Activated CD4-positive, alpha-beta T cell treated with anti-CD3 and anti-CD28 coated beads, Interleukin-10, Interleukin-2, amounts not matched to agents 100 ng/mL and 50 ng/mL, durations not matched to agents 16 hours and 8 hours (primary cell): ENCODE measurements at regions not wholly inside any gene's neighbourhood (a gene's known extent, or its start where the extent isn't known, plus 50 kb on each side); places are given as distances from the start of the nearest gene placed in this dataset.
A peak's percentile ranks its signal among the peaks of the same experiment; 100 is the strongest.
"Not testable (repeated sequence)": the region's sequence is repeated elsewhere in the genome, so short reads cannot be mapped to it uniquely, and the experiment has no call there.

Experiments
- DNase-seq: peaks from one replicate; pipeline ENCODE4 v3.0.0-alpha.2; 2020

DNA sequence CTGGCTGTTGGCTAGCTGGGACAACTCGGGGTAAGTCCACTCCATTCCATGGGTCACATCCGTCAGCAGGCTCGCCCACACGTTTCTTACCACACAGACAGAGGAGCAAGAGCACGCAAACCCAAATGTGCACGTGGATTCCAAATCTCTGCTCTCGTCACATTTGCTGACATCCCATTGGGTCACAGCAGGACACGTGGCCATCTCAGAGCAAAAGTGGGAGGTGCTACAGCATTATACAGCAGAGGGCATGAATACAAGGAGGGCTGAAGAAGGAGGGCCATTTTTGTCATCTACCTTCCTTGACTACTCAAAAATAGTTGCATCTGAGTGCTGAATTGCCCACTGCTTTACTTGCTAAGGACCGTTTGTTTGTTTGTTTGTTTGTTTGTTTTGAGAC is 84.7 kb downstream of the RBBP6 start:
- no peak for DNase-seq

- DNase-seq = no peak
These were observed 86.9 kb downstream of the RBBP6 start for GRCh38 chr16:24626256-24626655.

GRCh38 chr16:24634919-24635318 is 94.5 kb upstream of the TNRC6A start:
- DNase-seq = no peak

DNA sequence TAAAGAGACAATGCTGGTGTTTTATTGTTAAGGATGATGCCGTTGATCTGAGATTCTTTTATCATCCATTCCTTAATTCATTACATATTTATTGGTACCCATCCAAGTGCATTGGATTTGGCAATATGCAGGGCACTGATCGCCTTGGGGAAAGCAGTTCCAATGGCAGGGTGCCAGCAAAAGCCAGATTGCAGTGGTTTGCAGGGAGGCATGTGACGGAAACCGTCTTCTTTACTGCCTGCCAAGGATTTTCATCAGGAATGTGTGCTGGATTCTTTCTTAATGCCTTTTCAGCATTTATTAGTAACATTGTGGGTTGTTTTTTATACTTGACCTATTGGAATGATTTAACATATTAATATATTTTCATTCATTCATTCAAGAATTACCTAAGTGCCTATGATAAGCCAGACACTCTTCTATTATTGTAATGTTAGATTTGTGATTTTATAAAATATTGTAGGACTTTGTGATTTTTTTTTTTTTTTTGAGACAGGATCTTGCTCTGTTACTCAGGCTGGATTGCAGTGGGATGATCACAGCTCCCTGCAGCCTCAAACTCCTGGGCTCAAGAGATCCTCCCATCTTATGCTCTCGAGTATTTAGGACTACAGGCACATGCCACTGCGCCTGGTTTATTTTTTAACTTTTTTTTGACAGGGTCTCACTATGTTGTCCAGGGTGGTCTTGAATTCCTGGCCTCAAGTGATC is 93.4 kb upstream of the TNRC6A start:
- no peak for DNase-seq

DNA sequence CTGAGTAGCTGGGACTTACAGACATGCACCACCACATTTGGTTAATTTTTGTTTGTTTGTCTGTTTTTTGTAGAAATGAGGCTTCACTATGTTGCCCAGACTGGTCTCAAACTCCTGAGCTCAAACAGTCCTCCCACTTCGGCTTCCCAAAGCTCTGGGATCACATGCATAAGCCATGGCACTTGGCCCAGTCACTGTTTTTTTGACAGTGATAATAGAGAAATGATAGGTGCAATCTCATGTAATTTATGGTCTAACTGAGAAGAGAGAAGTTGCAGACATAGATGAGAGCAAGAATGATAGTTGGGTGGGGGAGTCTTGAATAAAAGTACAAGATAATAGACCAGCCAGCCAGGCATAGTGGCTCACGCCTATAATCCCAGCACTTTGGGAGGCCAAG is 89.7 kb upstream of the TNRC6A start:
- no peak for DNase-seq

DNA sequence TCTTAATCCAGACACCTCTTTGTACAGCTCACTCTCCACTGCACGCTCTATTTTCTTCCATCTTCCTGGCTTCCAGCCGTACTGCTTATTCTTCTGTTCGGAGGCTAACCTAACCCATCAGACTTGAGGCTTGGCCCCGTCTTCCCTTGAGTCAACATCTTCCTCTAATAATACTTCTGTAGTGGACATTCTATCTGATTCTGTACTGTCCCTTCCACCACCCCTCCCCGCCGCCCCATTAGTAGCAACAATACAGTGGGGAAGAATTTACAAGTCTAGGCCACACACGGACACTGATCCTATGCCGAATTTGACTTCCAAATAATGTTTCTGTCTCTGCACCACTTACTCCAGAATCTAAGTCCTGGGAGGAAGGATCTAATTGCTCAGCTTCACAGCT is 86.0 kb upstream of the TNRC6A start:
- DNase-seq = no peak

GRCh38 chr16:24645739-24646645 is 83.5 kb upstream of the TNRC6A start:
- no peak for DNase-seq

DNA sequence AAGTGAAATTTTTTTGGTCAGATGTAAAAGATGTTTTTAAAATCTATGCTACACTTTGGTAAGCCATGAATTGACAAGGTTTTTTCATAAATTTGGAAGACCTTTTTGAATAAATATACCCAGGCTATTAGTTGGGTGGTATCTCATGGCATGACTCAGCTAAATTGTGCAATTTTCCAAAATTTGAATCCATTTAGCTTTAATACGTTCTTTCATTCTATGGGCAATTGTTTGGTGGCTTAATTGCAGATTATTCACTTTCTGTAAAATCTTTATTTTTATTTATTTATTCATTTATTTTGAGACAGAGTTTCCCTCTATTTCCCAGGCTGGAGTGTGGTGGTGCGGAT is 82.8 kb upstream of the TNRC6A start:
- DNase-seq = no peak

DNA sequence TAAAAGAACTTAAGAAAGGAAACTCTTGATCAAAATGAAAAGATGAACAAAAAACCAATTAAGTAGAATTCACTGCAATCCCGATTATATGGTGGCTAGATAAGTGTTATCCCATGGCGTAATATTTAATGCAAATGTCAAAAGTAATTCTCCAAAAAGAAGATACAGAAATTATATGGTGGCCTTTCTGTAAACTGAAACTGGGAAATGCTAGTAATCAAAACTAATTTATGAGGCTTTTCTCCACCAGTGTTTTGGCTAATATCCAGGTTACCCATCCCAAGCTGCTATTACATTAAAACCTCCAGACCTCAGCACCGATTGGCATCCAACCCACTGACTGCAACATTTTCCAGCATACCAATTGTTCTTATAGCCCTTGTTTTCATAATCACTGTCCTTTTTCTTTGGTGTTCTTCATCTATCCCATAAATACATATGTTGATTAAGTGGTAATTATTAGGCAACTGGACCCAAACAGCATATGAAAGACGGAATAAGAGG is 77.2 kb upstream of the TNRC6A start:
- no peak for DNase-seq

DNA sequence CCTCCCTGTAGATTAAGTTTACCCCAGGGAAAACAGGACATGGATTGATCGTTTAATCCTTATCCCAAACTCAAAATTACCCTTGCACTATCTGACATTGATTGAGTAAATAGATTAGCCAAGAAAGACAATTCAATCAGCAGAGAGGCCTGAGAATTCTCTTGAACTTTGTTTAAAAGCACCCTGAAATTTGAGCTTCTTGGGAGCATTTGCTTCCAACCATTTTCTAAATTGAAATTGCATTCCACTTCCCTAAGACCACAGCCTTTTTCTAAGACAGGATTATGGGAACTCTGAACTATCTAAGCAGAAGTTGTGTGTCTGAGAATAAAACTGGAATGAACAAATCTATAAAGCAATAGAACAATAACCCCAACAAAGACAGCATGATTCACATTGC is 76.6 kb upstream of the TNRC6A start:
- DNase-seq = no peak

DNA sequence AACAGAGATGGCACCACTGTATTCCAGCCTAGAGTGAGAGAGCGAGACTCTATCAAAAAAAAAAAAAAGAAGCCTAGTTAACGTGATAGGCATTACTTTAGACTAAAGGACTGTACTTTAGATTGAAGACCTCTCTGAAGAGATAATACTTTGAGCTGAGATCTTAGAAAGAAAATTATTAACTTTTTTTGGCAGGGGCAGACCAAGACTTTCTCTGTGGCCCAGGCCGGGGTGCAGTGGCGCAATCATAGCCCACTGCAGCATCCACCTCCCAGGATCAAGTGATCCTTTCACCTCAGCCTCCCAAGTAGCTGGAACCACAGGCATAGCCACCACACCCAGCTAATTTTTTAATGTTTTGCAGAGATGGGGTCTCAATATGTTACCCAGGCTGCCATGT is 75.7 kb upstream of the TNRC6A start:
- no peak for DNase-seq

- not testable (repeated sequence) for DNase-seq
These were observed 63.5 kb upstream of the TNRC6A start for GRCh38 chr16:24665942-24666341.

DNA sequence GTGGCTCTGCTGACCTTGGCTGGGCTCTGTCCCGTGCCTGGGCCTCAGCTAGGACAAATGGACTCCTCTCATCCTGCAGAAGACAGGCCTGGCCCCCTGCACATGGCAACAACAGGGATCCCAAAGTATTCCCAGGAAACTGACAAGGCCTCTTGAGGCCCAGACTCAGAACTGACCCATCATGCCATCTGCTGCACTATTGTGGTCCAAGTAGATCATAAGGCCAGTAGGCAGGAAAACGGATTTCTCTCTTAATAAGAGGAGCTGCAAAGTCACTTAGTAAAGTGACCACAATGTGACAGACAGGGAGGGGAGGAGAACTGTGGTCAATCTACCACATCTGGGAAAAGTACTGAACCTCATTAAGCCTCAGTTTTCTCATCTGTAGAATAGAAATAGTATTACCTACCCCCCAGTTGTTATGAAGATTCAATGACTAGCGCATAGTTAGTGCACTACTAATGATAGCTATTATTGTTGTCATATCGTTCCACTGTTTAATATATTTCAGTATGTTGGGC is 62.1 kb upstream of the TNRC6A start:
- no peak for DNase-seq

- peak; percentile 82 for DNase-seq
These were observed 60.9 kb upstream of the TNRC6A start for GRCh38 chr16:24668481-24669061.

DNA sequence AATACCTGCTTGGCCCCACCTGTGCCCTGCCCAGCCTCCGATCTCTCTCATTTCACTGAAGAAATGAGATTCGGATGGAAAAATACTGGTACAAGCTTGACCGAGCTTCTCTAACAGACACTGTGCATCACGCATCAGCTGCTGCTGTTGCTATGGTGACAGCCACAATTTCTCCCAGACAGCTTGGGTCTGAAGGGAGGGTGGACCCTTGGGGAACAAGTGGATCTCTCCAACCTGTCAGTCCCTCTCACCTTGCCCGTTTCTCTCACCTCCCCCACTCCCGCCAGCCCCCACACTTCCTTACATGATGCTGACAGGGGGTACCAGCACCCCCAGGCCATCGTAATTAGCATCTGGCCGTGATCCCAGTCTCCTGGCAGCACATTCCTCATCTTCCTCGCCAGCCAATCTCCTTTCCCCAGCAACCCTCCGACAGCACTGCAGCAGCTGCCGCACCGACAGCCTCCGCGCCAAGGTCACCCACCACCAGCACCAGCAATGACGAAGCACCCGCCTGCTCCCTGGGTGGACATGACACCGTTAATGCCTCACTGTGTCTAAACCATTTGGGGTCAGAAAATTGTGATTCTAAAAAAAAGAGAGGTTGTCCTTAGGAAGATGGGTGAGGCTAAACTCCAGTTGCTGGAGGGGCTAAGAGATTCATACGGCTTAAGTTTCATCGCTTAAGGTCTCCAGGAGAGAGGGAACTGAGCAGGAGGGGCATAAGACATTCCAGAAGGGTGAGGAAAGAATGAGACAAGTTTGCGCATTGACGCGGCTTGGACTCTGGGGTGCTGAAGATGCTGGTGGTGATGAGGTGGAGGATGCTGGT is 58.6 kb upstream of the TNRC6A start:
- no peak for DNase-seq

GRCh38 chr16:24671455-24671954 is 57.9 kb upstream of the TNRC6A start:
- no peak for DNase-seq

GRCh38 chr16:24673155-24673554 is 56.3 kb upstream of the TNRC6A start:
- no peak for DNase-seq

DNA sequence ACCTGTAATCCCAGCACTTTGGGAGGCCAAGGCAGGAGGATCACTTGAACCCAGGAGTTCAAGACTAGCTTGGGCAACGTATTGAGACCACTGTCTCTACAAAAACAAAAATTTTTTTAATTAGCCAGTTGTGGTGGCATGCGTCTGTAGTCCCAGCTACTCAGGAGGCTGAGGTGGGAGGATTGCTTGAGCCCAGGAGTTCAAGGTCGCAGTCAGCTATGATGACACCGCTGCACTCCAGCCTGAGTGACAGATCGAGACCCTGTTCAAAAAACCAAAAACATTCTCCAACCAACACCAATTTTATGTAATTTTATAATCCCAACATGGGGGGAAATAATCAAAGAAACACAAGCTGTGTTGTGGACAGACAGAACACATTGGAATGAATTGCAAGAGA is 54.6 kb upstream of the TNRC6A start:
- DNase-seq = no peak

GRCh38 chr16:24677388-24677787 is 52.1 kb upstream of the TNRC6A start:
- DNase-seq = no peak
